OCI-LY1 (cell line): ENCODE measurements at regions not wholly inside any gene's neighbourhood (a gene's known extent, or its start where the extent isn't known, plus 50 kb on each side); places are given as distances from the start of the nearest gene placed in this dataset.

ENCODE experiments used
- CTCF ChIP-seq: fragments of 200-600 bp; sonication (generic), shearing (Covaris generic); IDR thresholded peaks from 2 replicates; pipeline ENCODE4 v1.5.1; 2017; ENCODE audit warnings: mild to moderate bottlenecking, antibody characterized with exemption, low read length, moderate library complexity, mixed read lengths
- EZH2 ChIP-seq: fragments of 200-600 bp; sonication (generic), shearing (Covaris generic); IDR thresholded peaks from 2 replicates; pipeline ENCODE4 v1.8.0; 2017; ENCODE audit warnings: borderline replicate concordance, mixed run types, mild to moderate bottlenecking, antibody characterized with exemption, low read length, moderate library complexity, mixed read lengths

- TF ChIP-seq EZH2 (no peak), CTCF (no peak)
Measured at GRCh38 chr18:75681538-75682115, 254.1 kb upstream of the SMIM21 start.
